Gastroesophageal sphincter (tissue), 4 donors: ENCODE measurements at regions not wholly inside any gene's neighbourhood (a gene's known extent, or its start where the extent isn't known, plus 50 kb on each side); places are given as distances from the start of the nearest gene placed in this dataset.

Experiments
- ATAC-seq: fragments of 150-250 bp; one replicate; pipeline ENCODE4 v1.9.1; 2016; ENCODE audit warnings: mild to moderate bottlenecking, moderate library complexity
- H3K27ac ChIP-seq, 4 donors: fragments of 200-600 bp; sonication (generic) in 3 of 4; 1 replicate in 3 of 4; 2 replicates in 1 of 4; pipeline ENCODE4 v1.5.1; 2016 to 2019
- H3K27me3 ChIP-seq: fragments of 200-600 bp; sonication (generic); one replicate; pipeline ENCODE4 v1.5.1; 2019
- H3K36me3 ChIP-seq, 2 donors: fragments of 200-600 bp; sonication (generic); one replicate each; pipeline ENCODE4 v1.5.1; 2019; ENCODE audit warnings: control low read depth in 1 of 2
- H3K4me1 ChIP-seq, 3 donors: fragments of 200-600 bp; sonication (generic); 1 replicate in 2 of 3; 2 replicates in 1 of 3; pipeline ENCODE4 v1.5.1; 2016 to 2019; ENCODE audit warnings: control low read depth in 2 of 3
- H3K4me3 ChIP-seq, 2 donors: fragments of 200-600 bp; sonication (generic); one replicate each; pipeline ENCODE4 v1.5.1; 2019; ENCODE audit warnings: mild to moderate bottlenecking in 1 of 2, moderate library complexity in 1 of 2
- H3K9me3 ChIP-seq, 3 donors: fragments of 200-600 bp; sonication (generic); one replicate each; pipeline ENCODE4 v1.5.1; 2017 to 2019; ENCODE audit warnings: control low read depth in 2 of 3
- EP300 ChIP-seq: sonication (generic); formaldehyde crosslinking; IDR thresholded peaks from one replicate; pipeline ENCODE4 v1.6.1; 2017; ENCODE audit warnings: antibody characterized with exemption, mild to moderate bottlenecking
- POLR2A ChIP-seq, 2 donors: fragments of 450-650 bp; IDR thresholded peaks; one replicate each; pipeline ENCODE4 v1.6.1; 2017; ENCODE audit warnings: antibody characterized with exemption in 2 of 2, mild to moderate bottlenecking in 2 of 2, moderate library complexity in 1 of 2
- POLR2AphosphoS5 ChIP-seq: sonication (generic); formaldehyde crosslinking; IDR thresholded peaks from one replicate; pipeline ENCODE4 v1.6.1; 2017; ENCODE audit warnings: antibody characterized with exemption
- WGBS, 2 donors: methylation state at CpG; one replicate each; pipeline ENCODE4 v1.1.5; 2018; ENCODE audit warnings: low coverage in 1 of 2; 5-methylcytosine and 5-hydroxymethylcytosine counted together
- TF ChIP-seq, protein P1 (sequence below), 4 experiments: fragments of 200-600 bp in 2 of 4; fragments of 450-650 bp in 2 of 4; sonication (generic) in 1 of 4; IDR thresholded peaks; one replicate each; pipeline ENCODE4 v1.5.1; 2017 to 2019; ENCODE audit warnings: antibody characterized with exemption in 4 of 4, mild to moderate bottlenecking in 2 of 4, moderate library complexity in 2 of 4

DNA sequence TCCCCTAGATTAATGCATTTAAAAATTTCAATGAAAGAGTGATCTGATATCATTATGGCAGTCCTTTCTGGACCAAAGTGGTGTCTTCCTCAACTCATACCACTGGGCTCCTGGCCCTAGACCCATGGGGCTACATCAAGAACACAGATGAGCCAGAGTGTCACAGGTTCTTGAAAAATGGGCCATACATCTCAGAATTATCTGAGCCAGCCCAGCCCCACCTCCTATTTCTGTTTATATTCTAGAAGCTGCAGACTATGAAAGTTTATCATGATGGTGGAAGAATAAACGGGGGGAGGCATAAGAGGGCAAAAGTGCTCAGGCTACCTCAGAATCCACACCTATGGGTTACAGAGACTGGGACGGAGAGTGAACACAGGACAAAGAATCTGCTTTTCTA lies 120.6 kb upstream of the TACR1 start:
- Histone ChIP-seq H3K36me3 (no peaks in the 10 kb centered on the region), H3K27me3 (no peaks in the 10 kb centered on the region), H3K27ac (no peak overlapping the region), H3K4me1 (no peaks in the 10 kb centered on the region), H3K4me3 (no peak overlapping the region), H3K9me3 (no peaks in the 10 kb centered on the region)
- ATAC-seq: no peak
- WGBS, 2 donors: 74% methylated on average over 2 of the region's 2 CpGs; no CpG with 5 or more reads in 1 of the 2 donors
- TF ChIP-seq POLR2AphosphoS5 (no peak), POLR2A (IDR thresholded peaks at IDR 0.05) (no peak), EP300 (no peak)
- TF ChIP-seq, protein P1, sequence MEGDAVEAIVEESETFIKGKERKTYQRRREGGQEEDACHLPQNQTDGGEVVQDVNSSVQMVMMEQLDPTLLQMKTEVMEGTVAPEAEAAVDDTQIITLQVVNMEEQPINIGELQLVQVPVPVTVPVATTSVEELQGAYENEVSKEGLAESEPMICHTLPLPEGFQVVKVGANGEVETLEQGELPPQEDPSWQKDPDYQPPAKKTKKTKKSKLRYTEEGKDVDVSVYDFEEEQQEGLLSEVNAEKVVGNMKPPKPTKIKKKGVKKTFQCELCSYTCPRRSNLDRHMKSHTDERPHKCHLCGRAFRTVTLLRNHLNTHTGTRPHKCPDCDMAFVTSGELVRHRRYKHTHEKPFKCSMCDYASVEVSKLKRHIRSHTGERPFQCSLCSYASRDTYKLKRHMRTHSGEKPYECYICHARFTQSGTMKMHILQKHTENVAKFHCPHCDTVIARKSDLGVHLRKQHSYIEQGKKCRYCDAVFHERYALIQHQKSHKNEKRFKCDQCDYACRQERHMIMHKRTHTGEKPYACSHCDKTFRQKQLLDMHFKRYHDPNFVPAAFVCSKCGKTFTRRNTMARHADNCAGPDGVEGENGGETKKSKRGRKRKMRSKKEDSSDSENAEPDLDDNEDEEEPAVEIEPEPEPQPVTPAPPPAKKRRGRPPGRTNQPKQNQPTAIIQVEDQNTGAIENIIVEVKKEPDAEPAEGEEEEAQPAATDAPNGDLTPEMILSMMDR (IDR thresholded peaks at IDR 0.05): no peak

DNA sequence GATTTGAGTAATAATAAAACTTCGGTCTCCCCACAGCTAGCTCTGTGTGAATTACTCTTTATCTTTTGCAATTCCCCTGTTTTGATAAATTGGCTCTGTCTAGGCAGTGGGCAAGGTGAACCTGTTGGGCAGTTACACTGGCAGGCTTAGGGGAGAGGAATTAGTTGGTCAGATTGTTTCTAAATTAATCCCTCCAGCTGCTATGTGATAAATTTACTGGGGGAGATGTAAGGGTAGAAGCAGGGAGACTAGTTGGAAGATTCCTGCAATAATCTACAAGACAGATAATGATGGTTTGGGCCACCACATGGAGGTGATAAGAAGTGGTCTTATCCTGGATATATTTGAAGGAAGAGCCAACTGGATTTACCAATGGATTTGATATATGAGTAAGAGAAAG lies 118.5 kb upstream of the TACR1 start:
- ATAC-seq: no peak
- Histone ChIP-seq H3K27me3 (no peaks in the 10 kb centered on the region), H3K4me3 (no peak overlapping the region), H3K36me3 (no peaks in the 10 kb centered on the region), H3K9me3 (no peaks in the 10 kb centered on the region), H3K4me1 (no peaks in the 10 kb centered on the region), H3K27ac (no peak overlapping the region)
- no peak for TF ChIP-seq POLR2A (IDR thresholded peaks at IDR 0.05)
- no peak for TF ChIP-seq EP300
- no peak for TF ChIP-seq POLR2AphosphoS5
- 60 to 67% methylated on average over 1 of the region's 1 CpG for WGBS, 2 donors

DNA sequence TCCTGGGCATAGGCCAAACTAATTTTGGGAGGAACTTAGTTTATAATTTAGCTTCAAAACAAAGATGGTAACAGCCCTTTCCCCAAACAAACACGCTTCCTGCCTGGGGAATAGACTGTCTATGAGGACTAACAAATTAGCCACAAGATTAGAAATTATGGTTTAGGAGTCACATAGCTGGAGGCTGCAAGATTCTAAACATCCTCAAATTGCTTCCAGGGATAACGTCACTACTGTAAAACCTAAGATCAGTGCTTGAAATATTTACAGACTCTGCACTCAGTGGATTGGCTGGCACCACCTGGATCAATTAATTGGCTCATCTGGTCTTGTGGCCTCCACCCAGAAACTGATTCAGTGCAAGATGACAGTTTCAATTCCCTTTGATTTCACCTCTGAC lies 118.0 kb upstream of the TACR1 start:
- Histone ChIP-seq H3K27me3 (no peaks in the 10 kb centered on the region), H3K36me3 (no peaks in the 10 kb centered on the region), H3K27ac (no peak overlapping the region), H3K4me3 (no peak overlapping the region), H3K9me3 (no peaks in the 10 kb centered on the region), H3K4me1 (no peaks in the 10 kb centered on the region)
- ATAC-seq: no peak
- TF ChIP-seq POLR2A (IDR thresholded peaks at IDR 0.05) (no peak), POLR2AphosphoS5 (no peak), EP300 (no peak)
- TF ChIP-seq, protein P1 (IDR thresholded peaks at IDR 0.05): no peak
- WGBS, 2 donors: 42 to 52% methylated on average over 2 of the region's 2 CpGs

GRCh38 chr2:75315436-75315835 lies 116.1 kb upstream of the TACR1 start:
- 70 to 80% methylated on average over 1 to 3 of the region's 3 CpGs for WGBS, 2 donors
- ATAC-seq: no peak
- Histone ChIP-seq H3K4me3 (no peak overlapping the region), H3K36me3 (no peaks in the 10 kb centered on the region), H3K27ac (no peak overlapping the region), H3K27me3 (no peaks in the 10 kb centered on the region), H3K4me1 (no peaks in the 10 kb centered on the region), H3K9me3 (no peaks in the 10 kb centered on the region)
- TF ChIP-seq, protein P1 (IDR thresholded peaks at IDR 0.05): no peak
- TF ChIP-seq POLR2A (IDR thresholded peaks at IDR 0.05) (no peak), POLR2AphosphoS5 (no peak), EP300 (no peak)

DNA sequence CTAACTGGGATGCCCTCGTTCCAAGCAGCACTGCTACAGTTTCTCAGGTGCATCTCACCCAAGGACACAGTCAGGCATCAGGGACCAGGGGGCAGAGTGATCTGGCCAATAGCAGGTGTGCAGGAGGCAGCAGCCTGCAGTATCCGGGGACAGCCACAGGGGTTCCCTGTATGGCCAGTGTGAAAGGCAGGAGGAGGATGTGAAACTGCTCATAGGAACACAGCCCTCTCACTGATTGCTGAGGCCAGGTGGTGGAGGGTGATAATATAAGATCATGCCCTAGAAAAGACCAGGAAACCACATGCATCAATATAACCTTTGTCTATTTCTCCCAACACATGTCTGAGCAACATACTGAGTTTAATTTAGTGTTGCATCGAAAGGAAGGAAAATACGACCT lies 112.7 kb upstream of the TACR1 start:
- Histone ChIP-seq H3K4me3 (no peak overlapping the region), H3K4me1 (no peaks in the 10 kb centered on the region), H3K27me3 (no peaks in the 10 kb centered on the region), H3K36me3 (no peaks in the 10 kb centered on the region), H3K27ac (no peak overlapping the region), H3K9me3 (no peaks in the 10 kb centered on the region)
- WGBS, 2 donors: 61 to 76% methylated on average over 2 to 3 of the region's 4 CpGs
- TF ChIP-seq POLR2A (IDR thresholded peaks at IDR 0.05): no peak
- no peak for TF ChIP-seq EP300
- TF ChIP-seq, protein P1 (IDR thresholded peaks at IDR 0.05): no peak
- no peak for TF ChIP-seq POLR2AphosphoS5
- no peak for ATAC-seq
